ENCODE measurements at regions not wholly inside any gene's neighbourhood (a gene's known extent, or its start where the extent isn't known, plus 50 kb on each side); places are given as distances from the start of the nearest gene placed in this dataset.
"Not testable (repeated sequence)": the region's sequence is repeated elsewhere in the genome, so short reads cannot be mapped to it uniquely, and the experiment has no call there.

DNA sequence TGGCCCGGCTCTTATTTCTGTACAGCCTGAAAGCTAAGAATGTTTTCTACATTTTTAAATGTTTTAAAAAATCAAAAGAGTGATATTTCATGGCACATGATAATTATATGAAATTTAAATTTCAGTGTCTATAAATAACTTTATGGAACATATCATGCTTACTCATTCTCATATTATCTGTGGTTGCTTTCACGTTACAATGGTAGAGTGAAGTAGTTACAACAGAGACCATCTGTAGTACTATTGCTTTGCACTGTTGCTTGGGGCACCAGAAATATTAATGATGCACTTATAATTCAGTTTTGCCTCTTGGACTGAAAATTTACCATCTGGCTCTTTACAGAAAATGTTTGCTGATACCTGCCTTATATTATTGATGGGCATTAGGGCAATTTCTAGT is 481.6 kb downstream of the PLPP3 start:
- no peak for DNase-seq

DNA sequence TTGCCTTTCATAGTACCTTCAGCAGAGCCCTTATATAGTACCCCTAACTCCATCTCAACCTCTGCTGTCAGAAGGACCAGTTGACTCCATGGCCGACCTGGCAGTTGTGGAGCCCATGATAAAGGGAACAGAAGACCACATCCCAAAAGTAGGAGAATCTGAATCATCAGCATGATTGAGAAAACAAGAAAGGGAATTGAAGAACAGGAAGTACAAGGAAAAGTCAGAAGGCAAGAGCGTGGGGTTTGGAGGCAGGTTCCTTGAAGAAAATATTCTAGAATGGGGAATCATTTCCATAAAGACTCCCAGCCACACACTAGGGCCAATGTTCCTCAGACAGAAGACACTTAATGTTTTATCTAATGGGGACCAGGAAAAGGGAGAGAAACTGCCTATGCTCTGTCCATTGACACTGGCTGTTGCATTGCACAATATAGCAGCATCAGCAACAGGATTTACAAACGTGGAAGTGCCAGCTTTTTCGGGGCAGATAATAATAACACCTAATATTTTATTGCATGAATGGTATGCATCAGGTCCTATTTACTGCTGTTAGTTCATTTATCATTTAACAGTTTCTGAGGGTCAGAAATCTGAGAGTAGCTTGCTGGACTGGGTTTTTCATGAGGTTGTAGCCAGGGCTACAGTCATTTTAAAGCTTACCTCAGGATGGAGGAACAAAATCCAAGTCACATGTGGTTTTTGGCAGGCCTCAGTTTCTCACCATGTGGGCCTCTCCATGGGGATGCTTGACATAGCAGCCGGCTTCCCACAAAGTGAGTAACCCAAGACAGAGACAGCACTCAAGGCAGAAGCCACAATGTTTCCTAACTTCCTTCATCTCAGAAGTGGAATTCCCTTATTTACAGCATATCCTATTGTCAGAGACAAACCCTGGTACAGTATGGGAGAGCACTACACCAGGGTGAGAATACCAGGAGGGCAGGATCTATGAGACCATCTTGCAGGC is 483.4 kb downstream of the PLPP3 start:
- no peak for DNase-seq

DNA sequence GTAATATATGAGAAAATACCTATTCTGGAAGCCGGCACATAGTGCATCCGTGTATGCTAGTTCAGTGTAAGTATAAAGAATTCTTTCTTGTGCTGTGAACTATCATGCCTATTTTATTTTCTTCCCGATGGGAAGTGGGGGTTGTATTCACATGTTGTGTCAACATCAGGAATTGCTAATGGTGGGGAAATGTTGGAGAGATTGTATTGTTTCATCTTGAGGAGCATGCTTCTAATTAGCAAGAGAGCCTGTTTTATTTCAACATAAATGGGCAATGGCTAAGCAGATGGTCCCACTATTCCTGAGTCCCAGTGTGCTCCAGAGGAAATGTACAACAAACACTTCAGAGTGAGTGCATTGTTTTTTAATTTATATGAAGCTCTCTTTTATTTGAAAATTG is 485.2 kb downstream of the PLPP3 start:
- DNase-seq = no peak

DNA sequence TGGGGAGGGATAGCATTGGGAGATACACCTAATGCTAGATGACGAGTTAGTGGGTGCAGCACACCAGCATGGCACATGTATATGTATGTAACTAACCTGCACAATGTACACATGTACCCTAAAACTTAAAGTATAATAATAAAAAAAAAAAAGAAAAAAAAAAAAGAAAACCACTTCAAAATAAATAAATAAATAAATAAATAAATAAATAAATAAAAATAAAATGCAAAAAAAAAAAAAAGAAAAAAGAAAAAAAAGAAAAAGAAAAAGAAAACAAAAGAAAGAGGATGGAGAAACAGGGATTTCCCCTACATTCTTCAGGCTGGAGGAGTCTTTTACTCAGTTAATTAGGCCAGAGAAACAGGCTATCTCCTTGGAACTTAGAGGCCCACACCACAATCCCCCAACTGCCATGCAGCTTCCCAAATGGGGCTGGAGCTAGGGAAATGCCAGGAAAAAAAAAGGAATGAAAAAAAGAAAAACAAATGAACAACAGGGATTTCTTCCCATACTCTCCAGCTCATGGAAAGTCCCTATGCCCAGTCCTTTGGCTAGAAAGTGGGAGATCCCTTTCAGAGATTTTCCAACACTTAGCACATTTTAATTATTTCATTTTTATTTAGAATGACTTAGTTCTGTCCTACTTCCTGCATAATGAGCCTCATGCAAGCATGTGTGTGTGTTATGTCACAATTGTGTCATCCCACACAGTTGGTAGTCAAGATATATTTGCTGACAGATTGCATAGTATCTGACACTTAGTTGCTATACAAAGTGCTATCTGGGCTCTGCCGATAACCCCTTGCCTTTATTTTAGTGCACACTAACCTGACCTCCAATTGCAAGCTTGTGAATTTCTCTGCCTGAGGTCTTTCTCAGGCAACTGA is 486.4 kb downstream of the PLPP3 start:
- no peak for DNase-seq

DNA sequence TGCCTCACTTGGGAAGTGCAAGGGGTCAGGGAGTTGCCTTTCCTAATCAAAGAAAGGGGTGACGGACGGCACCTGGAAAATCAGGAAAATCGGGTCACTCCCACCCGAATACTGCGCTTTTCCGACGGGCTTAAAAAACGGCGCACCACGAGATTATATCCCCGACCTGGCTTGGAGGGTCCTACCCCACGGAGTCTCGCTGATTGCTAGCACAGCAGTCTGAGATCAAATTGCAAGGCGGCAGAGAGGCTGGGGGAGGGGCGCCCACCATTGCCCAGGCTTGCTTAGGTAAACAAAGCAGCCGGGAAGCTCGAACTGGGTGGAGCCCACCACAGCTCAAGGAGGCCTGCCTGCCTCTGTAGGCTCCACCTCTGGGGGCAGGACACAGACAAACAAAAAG is 489.5 kb downstream of the PLPP3 start:
- DNase-seq = not testable (repeated sequence)

DNA sequence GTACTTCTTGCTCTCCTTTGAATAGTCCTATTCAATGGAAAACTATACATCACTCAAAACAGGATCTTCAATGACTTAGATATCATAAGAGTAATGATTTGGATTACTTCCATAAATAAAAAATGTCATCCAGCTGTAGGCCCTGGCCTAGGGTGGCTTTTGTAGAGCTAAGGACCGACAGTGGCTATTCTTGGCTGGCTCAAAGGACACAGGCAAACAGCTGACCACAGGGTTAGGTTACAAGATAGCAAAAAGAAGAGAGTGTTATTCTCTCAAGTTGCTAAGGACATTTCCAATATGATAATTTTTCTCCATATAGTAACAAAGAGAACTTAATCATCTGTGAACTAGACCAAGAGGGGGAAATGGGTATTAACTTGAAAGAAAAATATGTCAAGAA is 495.1 kb downstream of the PLPP3 start:
- no peak for DNase-seq

DNA sequence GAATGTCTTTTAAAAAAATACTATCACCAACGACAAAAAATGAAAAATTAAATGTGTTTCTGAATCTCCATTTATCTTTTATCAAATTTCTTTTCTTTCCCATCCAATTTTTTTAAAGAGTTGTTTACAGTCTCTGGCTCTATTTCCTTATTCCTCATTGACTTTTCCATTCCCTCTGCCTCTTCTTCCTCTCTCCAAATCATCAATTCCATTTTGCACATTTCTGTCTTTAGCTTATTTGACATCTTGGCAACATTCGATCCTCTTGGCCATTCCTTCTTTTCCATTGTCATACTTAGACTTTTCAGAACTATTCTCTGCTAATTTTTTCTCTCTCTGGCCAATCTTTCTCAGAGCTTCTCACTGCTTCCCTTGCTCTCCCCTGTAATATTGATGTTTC is 497.6 kb downstream of the PLPP3 start:
- DNase-seq = no peak

DNA sequence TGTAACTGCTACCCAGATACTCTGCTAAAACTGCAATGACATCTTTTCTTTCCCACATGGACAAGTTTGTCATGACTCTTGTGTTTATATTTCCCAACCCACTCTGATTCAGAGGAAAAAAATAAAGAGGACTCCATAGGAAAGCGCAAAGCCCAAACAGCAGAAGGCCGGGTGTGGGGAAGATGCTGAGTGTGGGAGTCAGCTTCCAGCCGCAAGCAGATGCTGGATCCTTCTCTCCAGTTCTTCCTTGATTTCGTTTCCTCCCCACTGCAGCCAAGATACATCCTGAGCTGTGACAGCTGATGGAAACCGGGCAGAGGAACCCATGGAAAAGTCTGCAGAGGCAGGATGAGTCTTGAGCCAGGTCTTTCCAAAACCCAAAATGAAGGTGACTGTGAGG is 498.2 kb downstream of the PLPP3 start:
- no peak for DNase-seq

DNA sequence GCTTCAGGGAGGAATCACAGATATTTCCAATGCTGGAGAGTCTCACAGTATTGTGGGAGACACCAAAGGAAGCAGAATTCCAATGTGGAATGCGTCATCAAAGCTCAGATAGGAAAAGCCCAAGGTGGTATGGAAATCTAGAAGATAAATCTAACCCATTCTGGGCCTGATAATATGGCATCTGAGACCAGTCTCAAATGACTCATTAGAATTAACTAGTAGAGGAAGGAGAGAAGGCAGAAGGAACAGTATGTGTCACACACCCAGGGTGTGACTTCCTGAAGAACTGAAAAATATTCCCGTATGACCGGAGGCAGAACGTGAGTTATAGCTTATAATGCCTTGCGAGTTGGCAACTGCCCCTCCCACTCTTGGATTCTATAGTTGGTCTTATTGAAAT is 499.2 kb downstream of the PLPP3 start:
- no peak for DNase-seq

DNA sequence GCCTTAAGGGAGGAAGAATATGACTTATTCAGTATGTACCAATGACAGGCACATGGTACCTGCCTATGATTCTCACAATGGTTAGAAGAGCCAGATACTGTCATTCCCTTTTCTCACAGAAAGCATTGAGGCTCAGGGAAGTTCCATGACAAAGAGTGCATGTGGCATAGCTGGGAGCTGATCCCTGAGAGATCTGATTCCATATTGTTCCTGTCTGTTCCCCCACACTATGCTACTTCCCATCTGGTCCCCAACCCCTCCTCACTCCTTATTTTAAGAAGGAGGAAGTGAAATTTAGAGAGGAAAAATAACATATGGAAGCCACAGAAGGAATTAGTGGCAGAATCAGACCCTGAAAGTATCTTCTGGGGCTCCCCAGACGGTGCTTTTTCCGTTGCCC is 500.0 kb downstream of the PLPP3 start:
- no peak for DNase-seq

DNA sequence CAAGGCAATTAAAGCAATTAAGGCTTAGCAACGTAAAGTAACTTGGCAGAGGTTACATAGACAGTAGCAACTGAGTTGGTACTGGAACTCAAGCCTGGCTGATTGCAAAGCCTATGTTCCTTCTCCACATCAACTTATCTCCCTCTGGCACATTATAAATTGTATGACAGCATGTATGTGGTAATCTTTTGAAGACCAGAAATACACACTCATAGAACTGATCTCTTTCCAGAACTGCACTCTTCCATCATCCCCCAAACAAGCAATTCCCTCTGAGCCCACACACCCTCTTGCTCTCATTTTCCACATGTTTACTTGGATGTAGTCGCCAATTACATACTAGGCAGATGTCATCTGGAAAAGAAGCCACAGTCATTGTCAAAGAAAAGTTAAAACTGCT is 502.2 kb downstream of the PLPP3 start:
- no peak for DNase-seq

DNA sequence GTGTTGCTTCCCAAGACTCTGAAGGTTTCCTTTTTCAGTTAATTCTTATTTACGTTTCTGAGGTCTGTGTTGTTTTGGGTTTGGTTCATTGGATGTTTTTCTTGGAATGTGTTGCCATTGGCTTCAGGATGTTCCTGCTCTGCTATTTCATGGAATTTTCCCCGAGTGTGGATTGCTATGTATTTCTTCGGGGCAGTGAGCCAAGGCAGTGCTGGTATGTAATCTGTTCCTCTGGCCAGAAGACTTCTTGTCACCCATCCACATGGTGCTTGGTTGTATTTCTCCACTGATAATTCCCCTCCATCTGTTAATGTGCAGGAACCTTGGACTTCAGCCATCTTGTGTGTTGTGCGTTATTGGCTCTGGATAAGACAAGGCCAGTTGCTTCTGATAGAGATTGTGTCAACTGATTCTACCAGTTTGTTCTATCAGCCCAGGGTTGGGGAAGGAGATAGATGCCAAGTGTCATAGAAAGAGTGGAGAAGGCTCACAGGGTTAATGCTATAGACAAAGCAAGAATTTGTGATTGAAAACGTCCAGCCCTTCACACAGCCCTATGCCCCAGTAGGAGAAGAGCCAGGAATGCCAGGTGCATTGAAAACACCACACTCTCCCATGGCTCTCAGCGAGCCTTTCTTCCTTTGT is 505.2 kb downstream of the PLPP3 start:
- no peak for DNase-seq

DNA sequence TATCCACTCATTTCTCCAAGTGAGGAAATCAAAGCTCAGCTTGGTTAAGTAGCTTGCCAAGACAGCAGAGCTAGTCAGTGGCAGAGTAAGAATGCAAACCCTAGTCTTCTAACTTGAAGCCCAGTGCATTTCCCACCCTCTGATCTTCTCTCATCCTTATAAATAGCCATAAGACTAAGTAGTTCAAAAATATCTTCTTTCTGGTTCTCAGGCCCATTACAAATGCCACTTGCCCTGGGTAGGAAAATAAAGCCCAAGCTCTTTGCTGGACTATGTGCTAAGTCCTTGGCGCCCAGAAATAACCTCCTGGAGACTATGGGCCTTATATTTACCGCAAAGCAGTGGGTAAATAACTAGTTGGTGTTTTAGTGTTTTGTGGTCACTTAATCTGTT is 505.8 kb downstream of the PLPP3 start:
- DNase-seq = no peak

DNA sequence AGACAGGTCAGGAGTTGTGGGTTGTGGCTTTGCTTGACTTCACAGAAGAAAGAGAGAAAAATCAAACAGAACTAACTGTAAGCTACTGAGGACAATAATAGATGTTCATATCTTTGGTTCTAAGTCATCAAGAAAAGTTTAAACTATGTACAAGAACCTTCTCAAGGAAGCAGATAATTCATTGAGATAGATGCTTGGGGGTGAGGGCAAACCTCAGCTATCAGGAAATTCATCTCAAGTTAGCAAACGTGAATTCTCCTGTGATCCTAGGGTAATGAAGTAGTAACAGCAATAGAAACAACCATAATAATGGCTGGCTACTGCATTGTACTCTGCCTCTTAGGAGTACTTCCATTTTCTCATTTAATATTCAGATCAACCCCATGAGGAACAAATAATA is 506.2 kb downstream of the PLPP3 start:
- no peak for DNase-seq

DNA sequence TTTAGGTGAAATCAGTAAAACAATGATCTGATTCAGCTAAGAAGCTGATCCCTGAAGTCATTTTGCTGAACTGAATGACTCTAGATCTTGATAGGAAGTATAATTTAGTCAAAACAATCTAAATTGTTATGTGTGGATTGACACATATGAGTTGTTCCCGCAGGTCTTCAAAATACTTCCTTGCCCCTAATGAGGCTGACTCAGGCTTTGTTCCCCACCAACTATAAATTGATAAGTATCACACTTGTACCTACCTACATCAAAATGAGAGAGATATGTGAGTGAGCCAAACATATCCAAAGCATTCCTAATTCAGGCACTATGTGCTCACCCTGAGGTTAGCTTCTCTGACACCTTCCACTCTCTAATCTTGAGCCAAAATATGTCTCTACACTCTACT is 507.1 kb downstream of the PLPP3 start:
- no peak for DNase-seq

DNA sequence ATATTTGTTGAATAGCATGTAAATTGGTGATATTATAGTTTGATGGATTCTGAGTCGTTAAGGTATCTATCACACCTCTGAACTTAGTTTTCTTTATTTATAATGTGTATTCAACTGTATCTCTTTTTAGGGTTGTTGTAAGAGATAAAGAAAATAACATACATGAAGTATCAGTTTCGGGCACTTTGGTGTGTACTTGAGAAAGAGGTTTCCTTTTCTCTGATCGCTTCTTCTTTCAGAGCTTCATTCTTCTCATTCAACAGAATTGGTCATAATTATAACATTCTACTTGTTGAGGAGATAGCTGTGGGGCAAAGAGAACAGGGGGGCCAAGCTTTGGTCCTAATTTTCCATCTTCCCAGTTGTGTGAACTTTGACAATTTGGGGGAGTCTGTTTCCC is 508.0 kb downstream of the PLPP3 start:
- no peak for DNase-seq

DNA sequence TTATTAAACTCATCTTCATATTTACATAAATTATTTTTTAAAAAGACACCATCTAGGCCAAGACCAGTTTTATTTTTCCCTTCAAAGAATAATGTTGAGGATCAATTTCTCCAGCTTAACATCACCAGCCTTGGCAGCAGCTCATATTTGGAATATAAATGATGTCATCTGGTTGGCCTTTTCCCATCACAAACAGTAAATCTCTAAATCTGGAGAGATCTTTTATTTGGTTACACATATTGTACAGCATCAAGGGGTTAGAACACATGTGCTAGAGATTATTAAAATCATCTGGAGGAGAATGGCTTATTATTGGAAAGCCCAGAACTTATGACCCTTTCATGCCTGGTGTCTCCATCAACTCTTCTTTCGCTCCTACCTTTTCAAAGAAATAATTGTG is 508.8 kb downstream of the PLPP3 start:
- DNase-seq = no peak

DNA sequence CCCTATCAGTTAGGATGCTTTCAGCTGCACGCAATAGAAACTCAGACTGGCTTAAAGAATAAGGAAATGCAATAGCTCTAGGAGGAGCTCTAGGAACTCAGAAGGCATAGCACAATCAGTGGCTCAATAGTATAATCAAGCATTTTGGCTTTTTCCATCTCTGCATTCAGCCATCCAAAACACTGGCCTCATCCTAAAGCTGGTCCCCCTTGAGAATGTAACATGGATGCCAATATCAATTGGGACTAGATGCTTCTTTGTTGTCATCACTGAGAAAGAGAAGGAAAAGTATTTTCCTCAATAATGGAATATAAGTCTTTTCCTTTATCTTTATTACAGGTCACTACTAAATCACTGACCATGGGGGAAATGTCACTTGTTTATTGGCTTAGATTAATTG is 509.5 kb downstream of the PLPP3 start:
- DNase-seq = no peak

DNA sequence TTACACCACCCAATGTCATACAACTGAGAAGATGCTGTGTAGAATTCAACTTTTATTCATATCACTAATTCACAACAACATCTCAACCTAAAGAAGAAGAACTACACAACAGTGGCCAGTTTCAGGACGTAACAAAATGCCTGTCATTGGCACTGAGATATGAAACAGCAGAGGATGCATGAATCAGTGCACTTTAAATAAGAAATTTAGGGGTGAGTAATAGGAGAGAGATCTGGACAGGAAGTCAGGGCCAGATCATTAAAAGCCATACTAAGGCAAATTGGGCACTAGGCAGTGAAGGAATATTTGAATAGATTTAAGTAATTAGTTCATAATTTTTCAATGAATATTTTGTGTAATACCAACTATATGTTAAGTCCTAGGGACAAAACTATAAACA is 510.5 kb downstream of the PLPP3 start:
- DNase-seq = no peak

DNA sequence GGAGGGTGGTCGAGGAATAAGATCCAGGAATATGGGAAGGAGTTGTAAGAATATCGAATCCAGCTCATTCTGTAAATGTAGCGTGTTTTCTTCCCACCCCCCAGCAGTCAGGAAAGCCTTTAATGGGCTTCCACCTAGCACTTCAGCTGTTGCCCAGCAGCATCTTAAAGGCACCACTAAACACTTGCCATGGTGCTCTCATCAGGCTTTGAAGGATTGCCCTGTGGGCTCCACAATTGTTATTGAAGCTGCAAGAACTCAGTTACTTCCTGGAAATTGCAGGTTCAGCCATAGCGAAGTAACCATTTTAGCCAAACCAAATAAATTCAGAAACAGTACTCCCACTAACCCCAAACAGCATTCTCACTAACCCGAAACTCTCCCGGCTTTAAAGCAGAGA is 511.2 kb downstream of the PLPP3 start:
- DNase-seq = no peak

DNA sequence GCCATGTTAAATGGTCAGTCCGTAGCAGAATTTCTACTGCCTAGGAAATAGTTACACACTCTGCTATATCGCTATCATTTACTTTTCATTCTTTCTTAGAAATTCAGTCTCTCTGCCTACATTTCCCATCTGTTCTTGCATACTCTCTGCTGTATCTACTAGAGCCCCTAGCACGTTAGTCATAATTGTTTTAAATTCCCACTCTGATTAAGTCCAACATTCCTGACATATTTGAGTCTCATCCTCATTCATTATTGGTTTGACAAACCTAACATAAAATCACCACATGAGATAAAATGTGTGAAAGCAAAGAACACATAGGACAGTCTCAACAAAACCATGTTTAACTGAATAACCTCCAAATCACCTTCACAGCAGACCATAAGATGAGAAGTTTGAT is 513.6 kb downstream of the PLPP3 start:
- no peak for DNase-seq

DNA sequence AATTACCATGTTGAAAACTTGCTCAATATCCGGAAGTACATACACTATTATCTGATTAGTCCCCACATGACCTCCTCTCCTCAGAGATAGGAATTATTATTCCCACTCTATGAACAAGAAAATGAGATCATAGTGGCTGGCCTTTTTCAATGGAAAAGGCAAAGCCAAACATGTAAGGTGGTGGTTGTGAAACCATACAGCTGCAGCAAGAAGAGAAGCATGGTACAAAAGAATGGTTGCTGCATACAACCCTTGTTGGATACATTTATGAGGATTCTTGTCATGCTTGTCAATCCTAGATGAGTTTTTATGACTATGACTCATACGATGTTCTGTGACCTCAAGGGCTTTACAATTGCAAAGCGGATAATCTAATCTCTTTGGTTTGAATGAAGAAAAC is 514.7 kb downstream of the PLPP3 start:
- DNase-seq = no peak

DNA sequence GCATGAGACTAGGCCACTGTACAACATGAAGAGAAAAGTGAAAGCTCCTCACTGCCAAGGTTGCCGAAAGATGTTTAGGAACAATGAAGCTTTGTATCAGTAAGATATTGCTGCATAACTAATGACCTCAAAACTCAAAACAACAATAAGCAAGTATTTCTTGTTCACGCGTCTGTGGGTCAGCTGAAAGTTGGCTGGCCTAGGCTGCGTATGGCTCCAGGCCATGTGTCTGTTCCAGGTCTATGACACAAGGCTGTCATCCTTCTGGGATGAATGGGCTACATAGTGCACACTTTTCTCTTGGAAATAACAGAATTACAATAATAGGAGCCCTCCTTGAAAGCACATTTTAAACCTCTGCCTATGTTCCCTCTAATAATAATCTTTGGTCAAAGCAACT is 515.9 kb downstream of the PLPP3 start:
- no peak for DNase-seq

DNA sequence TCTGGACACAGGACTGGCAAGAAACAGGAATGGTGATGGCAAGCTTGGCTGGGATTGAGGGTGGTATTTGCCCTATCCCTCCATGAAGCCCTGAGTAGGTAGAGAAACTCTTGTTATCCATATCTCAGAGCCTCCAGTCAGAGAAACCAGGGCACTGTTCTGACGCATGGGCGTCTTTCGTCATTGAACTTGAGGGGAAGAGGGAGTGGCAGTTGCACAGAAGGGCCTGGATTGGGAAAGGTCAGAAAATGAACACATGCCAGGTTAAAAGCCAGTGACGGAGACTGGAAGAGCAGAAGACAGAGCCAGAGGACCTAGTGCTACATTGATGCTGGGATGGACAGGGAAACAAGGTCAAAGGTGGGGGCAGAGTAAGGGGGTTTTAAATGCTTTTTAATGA is 516.7 kb downstream of the PLPP3 start:
- no peak for DNase-seq
